Prostate gland (tissue), 2 donors: ENCODE measurements at regions not wholly inside any gene's neighbourhood (a gene's known extent, or its start where the extent isn't known, plus 50 kb on each side); places are given as distances from the start of the nearest gene placed in this dataset.

Source experiments
- CTCF ChIP-seq, 4 experiments: fragments of 200-600 bp in 2 of 4; fragments of 450-650 bp in 2 of 4; sonication (generic) in 2 of 4; IDR thresholded peaks; 1 replicate in 3 of 4; 2 replicates in 1 of 4; pipeline ENCODE4 v1.5.1; 2016 to 2019; ENCODE audit warnings: antibody characterized with exemption in 4 of 4, mild to moderate bottlenecking in 2 of 4, moderate library complexity in 2 of 4
- POLR2A ChIP-seq: fragments of 450-650 bp; IDR thresholded peaks from one replicate; pipeline ENCODE4 v1.6.1; 2016; ENCODE audit warnings: antibody characterized with exemption, mild to moderate bottlenecking

- TF ChIP-seq CTCF (IDR thresholded peaks at IDR 0.05): no peak
- no peak for TF ChIP-seq POLR2A
Observed at GRCh38 chrX:30010471-30010870, 204.9 kb upstream of the MAGEB2 start.
